Endodermal cell (in vitro differentiated cells): ENCODE measurements at regions not wholly inside any gene's neighbourhood (a gene's known extent, or its start where the extent isn't known, plus 50 kb on each side); places are given as distances from the start of the nearest gene placed in this dataset.
A peak's percentile ranks its signal among the peaks of the same experiment; 100 is the strongest.

Experiments
- DNase-seq: peaks from one replicate; pipeline ENCODE4 v3.0.0-alpha.2; 2017
- H3K27ac ChIP-seq: 2 replicates; pipeline ENCODE4 v1.5.1; 2013; ENCODE audit warnings: mild to moderate bottlenecking, low read depth, low read length, moderate library complexity
- H3K27me3 ChIP-seq: 2 replicates; pipeline ENCODE4 v1.6.1; 2013; ENCODE audit warnings: mild to moderate bottlenecking, low read length, moderate library complexity; ENCODE audit not compliant: insufficient read depth, control insufficient read depth, poor library complexity, severe bottlenecking
- H3K36me3 ChIP-seq: 2 replicates; pipeline ENCODE4 v1.7.0; 2013; ENCODE audit warnings: mild to moderate bottlenecking, low read length, moderate library complexity; ENCODE audit not compliant: control insufficient read depth, insufficient read depth
- H3K4me1 ChIP-seq: one replicate; pipeline ENCODE4 v1.7.0; 2013; ENCODE audit warnings: low read length; ENCODE audit not compliant: control insufficient read depth, insufficient read depth
- H3K4me3 ChIP-seq: 2 replicates; pipeline ENCODE4 v1.5.1; 2013; ENCODE audit warnings: mild to moderate bottlenecking, low read length, moderate library complexity
- H3K9ac ChIP-seq: 2 replicates; pipeline ENCODE4 v1.6.1; 2013; ENCODE audit warnings: mild to moderate bottlenecking, low read length, moderate library complexity; ENCODE audit not compliant: poor library complexity, severe bottlenecking; ENCODE audit errors: extremely low read depth
- H3K9me3 ChIP-seq: 2 replicates; pipeline ENCODE4 v1.6.1; 2013; ENCODE audit warnings: mild to moderate bottlenecking, low read length, moderate library complexity; ENCODE audit not compliant: control insufficient read depth
- H3K27ac Mint-ChIP-seq: 2 replicates; pipeline ENCODE4 v1.8.0; 2020; ENCODE audit warnings: mixed read lengths
- H3K27me3 Mint-ChIP-seq: 2 replicates; pipeline ENCODE4 v1.8.0; 2021; ENCODE audit warnings: mild to moderate bottlenecking, mixed read lengths; ENCODE audit not compliant: insufficient read depth
- H3K36me3 Mint-ChIP-seq: 2 replicates; pipeline ENCODE4 v1.8.0; 2020; ENCODE audit warnings: low read depth, mixed read lengths
- H3K4me1 Mint-ChIP-seq: 2 replicates; pipeline ENCODE4 v1.8.0; 2020; ENCODE audit warnings: mixed read lengths
- H3K4me3 Mint-ChIP-seq: 2 replicates; pipeline ENCODE4 v1.8.0; 2020; ENCODE audit warnings: mild to moderate bottlenecking, moderate library complexity, mixed read lengths
- H3K9me3 Mint-ChIP-seq: 2 replicates; pipeline ENCODE4 v1.8.0; 2020; ENCODE audit warnings: mild to moderate bottlenecking, mixed read lengths
- CTCF ChIP-seq: fragments of 200-600 bp; sonication (generic); conservative IDR thresholded peaks from 2 replicates; pipeline ENCODE4 v1.5.0; 2021; ENCODE audit warnings: antibody characterized with exemption, mild to moderate bottlenecking
- WGBS, 2 experiments: methylation state at CpG; one replicate each; pipeline versions ENCODE4 v1.1.5 to v1.1.7; 2013; ENCODE audit warnings: missing lambda C conversion rate in 2 of 2, mixed read lengths in 1 of 2; ENCODE audit not compliant: insufficient coverage in 1 of 2, insufficient read length in 1 of 2; 5-methylcytosine and 5-hydroxymethylcytosine counted together

GRCh38 chr14:104527857-104528459 lies 51.6 kb upstream of the C14orf180 start:
- Histone ChIP-seq H3K9me3 (peaks cover 30% of the 10 kb centered on the region), H3K27me3 (no peaks in the 10 kb centered on the region), H3K27ac (no peak overlapping the region), H3K4me3 (no peak overlapping the region), H3K9ac (no peak overlapping the region), H3K4me1 (no peaks in the 10 kb centered on the region), H3K36me3 (no peaks in the 10 kb centered on the region)
- WGBS, 2 experiments: 85 to 90% methylated on average over 3 of the region's 4 CpGs
- peaks cover 40% of the 10 kb centered on the region for H3K9me3 Mint-ChIP-seq
- H3K4me3 Mint-ChIP-seq: no peak overlapping the region
- no peaks in the 10 kb centered on the region for H3K36me3 Mint-ChIP-seq
- no peak for TF ChIP-seq CTCF
- no peak for DNase-seq
- no peak overlapping the region for H3K27ac Mint-ChIP-seq
- no peaks in the 10 kb centered on the region for H3K4me1 Mint-ChIP-seq
- H3K27me3 Mint-ChIP-seq: no peaks in the 10 kb centered on the region

GRCh38 chr14:104528496-104528895 lies 51.1 kb upstream of the C14orf180 start:
- H3K27me3 Mint-ChIP-seq: no peaks in the 10 kb centered on the region
- H3K27ac ChIP-seq: no peak overlapping the region
- H3K9me3 Mint-ChIP-seq: peaks cover 40% of the 10 kb centered on the region
- H3K27me3 ChIP-seq: no peaks in the 10 kb centered on the region
- no peaks in the 10 kb centered on the region for H3K36me3 ChIP-seq
- H3K27ac Mint-ChIP-seq: no peak overlapping the region
- no peak for TF ChIP-seq CTCF
- no peak overlapping the region for H3K4me3 ChIP-seq
- no peak overlapping the region for H3K9ac ChIP-seq
- H3K9me3 ChIP-seq: peaks cover 30% of the 10 kb centered on the region
- no peaks in the 10 kb centered on the region for H3K36me3 Mint-ChIP-seq
- 85 to 91% methylated on average over 6 to 7 of the region's 7 CpGs for WGBS, 2 experiments
- H3K4me1 ChIP-seq: no peaks in the 10 kb centered on the region
- H3K4me1 Mint-ChIP-seq: no peaks in the 10 kb centered on the region
- peak; percentile 46 for DNase-seq
- H3K4me3 Mint-ChIP-seq: no peak overlapping the region
